GM12878 (cell line): ENCODE measurements at regions not wholly inside any gene's neighbourhood (a gene's known extent, or its start where the extent isn't known, plus 50 kb on each side); places are given as distances from the start of the nearest gene placed in this dataset.

Source experiments
- ATAC-seq: fragments of 200-7000 bp; cut with Tn5 transposase; 3 replicates; pipeline ENCODE4 v1.9.1; 2020; ENCODE audit warnings: mild to moderate bottlenecking, moderate library complexity
- BruUV-seq: library from RNA; stranded (reverse); fragments of 400-500 nt; replicated peaks from 2 replicates; lab custom pipeline; 2021; lab: Mats Ljungman, UMichigan
- CTCF ChIA-PET: fragments of 300-600 bp; sonication (Branson Sonifier 250); formaldehyde crosslinking; extraction: SDS; loops from one replicate; lab custom pipeline; 2021; ENCODE audit warnings: inconsistent platforms; lab: Yijun Ruan, JAX
- POLR2A ChIA-PET: fragments of 350-600 bp; formaldehyde crosslinking; extraction: SDS; loops from one replicate; lab custom pipeline; 2021; ENCODE audit warnings: inconsistent platforms; lab: Charles Lee
- RAD21 ChIA-PET: fragments of 300-600 bp; sonication (Branson Sonifier 250); formaldehyde crosslinking; loops from one replicate; lab custom pipeline; 2023; ENCODE audit warnings: antibody characterized with exemption; ENCODE audit not compliant: unreplicated experiment; lab: Charles Lee
- SMC1A ChIA-PET: fragments of 300-600 bp; sonication (Branson Sonifier 250); formaldehyde crosslinking; loops from one replicate; lab custom pipeline; 2023; ENCODE audit not compliant: unreplicated experiment, uncharacterized antibody; lab: Charles Lee
- DNase-seq: peaks from one replicate; pipeline ENCODE4 v3.0.0-alpha.2; 2011; ENCODE audit warnings: low read depth, low spot score
- FAIRE-seq: peaks from 3 replicates; lab custom pipeline; 2011; peaks lifted over from hg19 to GRCh38; lab: Jason Lieb, UNC
- H2AFZ ChIP-seq: 2 replicates; pipeline ENCODE4 v1.6.0; 2011; ENCODE audit warnings: low read depth, low read length, control low read depth; ENCODE audit not compliant: control insufficient read depth
- H3K27ac ChIP-seq: 2 replicates; pipeline ENCODE4 v1.5.1; 2011; ENCODE audit warnings: control low read depth; ENCODE audit not compliant: control insufficient read depth, insufficient read depth
- H3K27me3 ChIP-seq, 2 experiments: replicated peaks in 1 of 2; 2 replicates each; pipeline versions ENCODE4 v1.6.0 to v1.6.1; 2011; ENCODE audit warnings: low read length in 1 of 2; ENCODE audit not compliant: control insufficient read depth in 2 of 2, insufficient read depth in 2 of 2
- H3K36me3 ChIP-seq, 2 experiments: 2 replicates each; pipeline ENCODE4 v1.5.1; 2011; ENCODE audit warnings: low read length in 1 of 2; ENCODE audit not compliant: control insufficient read depth in 2 of 2, insufficient read depth in 2 of 2
- H3K4me1 ChIP-seq: 2 replicates; pipeline ENCODE4 v1.6.1; 2011; ENCODE audit warnings: mild to moderate bottlenecking, low read length, moderate library complexity, mixed read lengths; ENCODE audit not compliant: control insufficient read depth, insufficient read depth
- H3K4me2 ChIP-seq: 2 replicates; pipeline ENCODE4 v1.6.0; 2011; ENCODE audit warnings: control low read depth; ENCODE audit not compliant: control insufficient read depth, insufficient read depth
- H3K4me3 ChIP-seq: fragments of 200-600 bp; sonication (generic); 2 replicates; pipeline ENCODE4 v1.5.1; 2016
- H3K79me2 ChIP-seq: 2 replicates; pipeline ENCODE4 v1.6.0; 2011; ENCODE audit warnings: low read length; ENCODE audit not compliant: control insufficient read depth, insufficient read depth
- H3K9ac ChIP-seq: 2 replicates; pipeline ENCODE4 v1.8.0; 2011; ENCODE audit warnings: low read length, control low read depth, mixed read lengths; ENCODE audit not compliant: control insufficient read depth, insufficient read depth
- H3K9me3 ChIP-seq: replicated peaks from 3 replicates; pipeline ENCODE4 v1.5.1; 2011; ENCODE audit warnings: mild to moderate bottlenecking, low read length; ENCODE audit not compliant: control insufficient read depth, insufficient read depth
- H4K20me1 ChIP-seq: 2 replicates; pipeline ENCODE4 v1.6.0; 2011; ENCODE audit not compliant: control insufficient read depth, insufficient read depth
- CEBPB ChIP-seq, 2 experiments: fragments of 150-350 bp in 1 of 2; IDR thresholded peaks; 2 replicates each; pipeline ENCODE4 v1.6.1; 2012 to 2014; ENCODE audit warnings: low read depth in 2 of 2, low read length in 2 of 2, borderline replicate concordance in 1 of 2, inconsistent platforms in 1 of 2
- CREM ChIP-seq: IDR thresholded peaks from 2 replicates; pipeline ENCODE4 v1.6.1; 2014; ENCODE audit warnings: antibody characterized with exemption, low read depth
- HDAC6 ChIP-seq: fragments of 200-600 bp; sonication (generic); IDR thresholded peaks from one replicate; pipeline ENCODE4 v1.8.0; 2017; ENCODE audit warnings: antibody characterized with exemption; ENCODE audit not compliant: unreplicated experiment
- LARP7 ChIP-seq: fragments of 450-650 bp; IDR thresholded peaks from 2 replicates; pipeline ENCODE4 v1.6.1; 2017; ENCODE audit warnings: mild to moderate bottlenecking
- MXI1 ChIP-seq: fragments of 150-350 bp; IDR thresholded peaks from 2 replicates; pipeline ENCODE4 v1.6.1; 2011; ENCODE audit warnings: low read depth, mild to moderate bottlenecking, inconsistent platforms, low read length, improper control_type of control experiment
- POLR2A ChIP-seq: IDR thresholded peaks from 2 replicates; pipeline ENCODE4 v1.6.1; 2011; ENCODE audit warnings: low read depth, mild to moderate bottlenecking, low read length
- RFX5 ChIP-seq: IDR thresholded peaks from 2 replicates; pipeline ENCODE4 v1.6.1; 2011; ENCODE audit warnings: low read depth, low read length, improper control_type of control experiment
- RUNX3 ChIP-seq: IDR thresholded peaks from 2 replicates; pipeline ENCODE4 v1.6.1; 2012; ENCODE audit warnings: low read length, inconsistent platforms
- ZNF24 ChIP-seq: fragments of 450-650 bp; IDR thresholded peaks from 2 replicates; pipeline ENCODE4 v1.6.1; 2017; ENCODE audit warnings: antibody characterized with exemption, mild to moderate bottlenecking
- WGBS: methylation state at CpG from one replicate; pipeline ENCODE4 v1.1.6; 2016; ENCODE audit warnings: low lambda C conversion rate; ENCODE audit not compliant: insufficient replicate concordance, insufficient coverage; ENCODE audit errors: missing lambda C conversion rate; 5-methylcytosine and 5-hydroxymethylcytosine counted together
- in situ Hi-C: fragments of 300-500 bp; cut with MboI; formaldehyde crosslinking; loops from 9 replicates; pipeline ENCODE4 v1.14.3; 2018; ENCODE audit warnings: mixed read lengths
- intact Hi-C: fragments of 100-400 bp; cut with micrococcal nuclease; formaldehyde crosslinking; loops from one replicate; pipeline ENCODE4 v1.14.2; 2022; ENCODE audit not compliant: unreplicated experiment
- TF ChIP-seq, protein P1 (sequence below): fragments of 450-650 bp; IDR thresholded peaks from 2 replicates; pipeline ENCODE4 v1.6.1; 2017; ENCODE audit warnings: mild to moderate bottlenecking, low read depth, inconsistent platforms; ENCODE audit not compliant: poor library complexity, severe bottlenecking
- TF ChIP-seq, protein P2 (sequence below): fragments of 150-350 bp; IDR thresholded peaks from 2 replicates; pipeline ENCODE4 v1.6.1; 2014; ENCODE audit warnings: mild to moderate bottlenecking, low read depth, low read length

DNA sequence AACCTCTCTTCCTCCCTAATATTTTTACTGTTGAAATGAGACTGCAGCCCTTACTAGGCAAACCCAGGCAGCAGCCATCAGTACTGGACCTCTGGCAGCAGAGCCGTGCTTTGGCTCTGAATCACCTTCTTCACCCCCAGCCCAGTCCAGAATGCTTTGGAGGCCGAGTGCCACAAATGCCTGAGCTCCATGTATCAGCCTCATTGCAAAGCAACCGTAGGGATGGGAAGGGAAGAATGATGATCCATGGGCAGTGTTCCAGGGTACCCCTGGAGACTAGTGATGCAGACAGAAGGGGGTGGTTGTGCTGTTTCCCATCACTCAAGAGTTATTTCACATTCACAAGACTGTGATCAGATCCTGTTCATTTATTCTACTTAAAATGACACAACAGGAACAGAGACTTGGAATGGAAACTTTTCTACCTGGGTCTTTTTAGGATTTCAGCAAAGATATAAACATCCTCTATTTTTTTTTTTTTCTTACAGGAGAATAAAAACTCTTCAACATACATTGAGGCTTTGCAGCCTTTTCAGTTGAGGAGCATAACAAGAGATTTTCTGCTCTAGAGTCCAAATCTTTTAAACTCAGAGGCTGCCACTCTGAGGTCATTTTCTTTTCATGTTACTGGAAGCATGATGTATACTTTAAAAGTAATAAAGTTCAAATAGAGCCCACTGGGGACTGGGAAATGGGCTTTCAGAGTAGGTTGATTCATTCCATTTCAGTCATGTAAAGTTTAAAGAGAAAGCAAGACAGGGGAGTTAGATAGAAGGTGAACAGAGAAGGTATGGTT lies 138.3 kb downstream of the KCNJ2 start:
- H3K27ac ChIP-seq = no peak overlapping the region

DNA sequence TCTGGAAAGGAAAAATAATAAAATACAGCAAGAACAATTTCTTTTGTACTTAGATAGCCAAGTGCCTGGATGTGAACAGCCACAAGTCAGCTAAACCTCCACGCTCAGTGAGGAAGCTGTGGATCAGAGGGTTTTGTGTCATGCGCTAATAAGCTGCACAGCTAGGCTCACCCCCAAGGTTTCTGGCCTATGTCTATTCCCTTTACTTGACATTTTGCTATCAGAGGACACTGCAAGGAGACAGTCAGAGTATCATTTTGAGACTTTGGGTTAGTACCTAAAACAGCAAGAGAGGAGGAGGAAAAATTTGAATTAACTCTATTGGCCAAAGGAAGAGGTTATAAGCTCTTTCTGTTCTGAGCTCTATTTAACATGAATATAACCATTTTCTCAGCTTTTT lies 139.3 kb downstream of the KCNJ2 start:
- Histone ChIP-seq H3K4me1 (no peaks in the 10 kb centered on the region), H4K20me1 (no peaks in the 10 kb centered on the region), H2AFZ (no peak overlapping the region), H3K4me3 (no peak overlapping the region), H3K9me3 (no peaks in the 10 kb centered on the region), H3K79me2 (no peaks in the 10 kb centered on the region), H3K36me3 (no peaks in the 10 kb centered on the region), H3K27me3 (no peaks in the 10 kb centered on the region), H3K9ac (no peak overlapping the region), H3K4me2 (no peak overlapping the region), H3K27ac (no peak overlapping the region)
- ChIA-PET CTCF (interaction anchor here (0.5 to 2.1 kb wide), 11 partner anchors 8 to 284 kb away, joined by 3 to 10 read pairs (median 4); no protein-coding TSS in a partner anchor), RAD21 (interaction anchor here (0.8 to 2.9 kb wide), 13 partner anchors 9 to 245 kb away, joined by 3 to 25 read pairs (median 4); no protein-coding TSS in a partner anchor), SMC1A (interaction anchor here (0.7 to 2.7 kb wide), 26 partner anchors 8 to 245 kb away, joined by 3 to 27 read pairs (median 4); no protein-coding TSS in a partner anchor), POLR2A (interaction anchor here (0.9 to 1.6 kb wide), 6 partner anchors 9 to 99 kb away, joined by 3 to 12 read pairs (median 4); no protein-coding TSS in a partner anchor)
- 3% methylated on average over 2 of the region's 2 CpGs for WGBS
- in situ Hi-C loops (no loop called here), intact Hi-C loops (no loop called here)
- ATAC-seq (peak; percentile 69), FAIRE-seq (no peak), DNase-seq (no peak)
- no TSS peak for BruUV-seq
- TF ChIP-seq RUNX3 (no peak), ZNF24 (no peak), POLR2A (no peak), CEBPB (IDR thresholded peaks at IDR 0.05; ENCODE audit: borderline replicate concordance in 1 of 2, low read depth in 2 of 2, low read length in 2 of 2) (no peak), RFX5 (no peak), HDAC6 (no peak), MXI1 (no peak)
- TF ChIP-seq, protein P1, sequence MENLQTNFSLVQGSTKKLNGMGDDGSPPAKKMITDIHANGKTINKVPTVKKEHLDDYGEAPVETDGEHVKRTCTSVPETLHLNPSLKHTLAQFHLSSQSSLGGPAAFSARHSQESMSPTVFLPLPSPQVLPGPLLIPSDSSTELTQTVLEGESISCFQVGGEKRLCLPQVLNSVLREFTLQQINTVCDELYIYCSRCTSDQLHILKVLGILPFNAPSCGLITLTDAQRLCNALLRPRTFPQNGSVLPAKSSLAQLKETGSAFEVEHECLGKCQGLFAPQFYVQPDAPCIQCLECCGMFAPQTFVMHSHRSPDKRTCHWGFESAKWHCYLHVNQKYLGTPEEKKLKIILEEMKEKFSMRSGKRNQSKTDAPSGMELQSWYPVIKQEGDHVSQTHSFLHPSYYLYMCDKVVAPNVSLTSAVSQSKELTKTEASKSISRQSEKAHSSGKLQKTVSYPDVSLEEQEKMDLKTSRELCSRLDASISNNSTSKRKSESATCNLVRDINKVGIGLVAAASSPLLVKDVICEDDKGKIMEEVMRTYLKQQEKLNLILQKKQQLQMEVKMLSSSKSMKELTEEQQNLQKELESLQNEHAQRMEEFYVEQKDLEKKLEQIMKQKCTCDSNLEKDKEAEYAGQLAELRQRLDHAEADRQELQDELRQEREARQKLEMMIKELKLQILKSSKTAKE = no peak
- TF ChIP-seq, protein P2, sequence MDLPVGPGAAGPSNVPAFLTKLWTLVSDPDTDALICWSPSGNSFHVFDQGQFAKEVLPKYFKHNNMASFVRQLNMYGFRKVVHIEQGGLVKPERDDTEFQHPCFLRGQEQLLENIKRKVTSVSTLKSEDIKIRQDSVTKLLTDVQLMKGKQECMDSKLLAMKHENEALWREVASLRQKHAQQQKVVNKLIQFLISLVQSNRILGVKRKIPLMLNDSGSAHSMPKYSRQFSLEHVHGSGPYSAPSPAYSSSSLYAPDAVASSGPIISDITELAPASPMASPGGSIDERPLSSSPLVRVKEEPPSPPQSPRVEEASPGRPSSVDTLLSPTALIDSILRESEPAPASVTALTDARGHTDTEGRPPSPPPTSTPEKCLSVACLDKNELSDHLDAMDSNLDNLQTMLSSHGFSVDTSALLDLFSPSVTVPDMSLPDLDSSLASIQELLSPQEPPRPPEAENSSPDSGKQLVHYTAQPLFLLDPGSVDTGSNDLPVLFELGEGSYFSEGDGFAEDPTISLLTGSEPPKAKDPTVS = no peak

More for the DNA sequence above, 138.3 kb downstream of the KCNJ2 start:
- no peak overlapping the region for H3K4me3 ChIP-seq
- FAIRE-seq (no peak), DNase-seq (no peak), ATAC-seq (peak; percentile 40; the same call in 1 of the 3 replicates)
- no peak overlapping the region for H2AFZ ChIP-seq
- H3K9ac ChIP-seq = no peak overlapping the region
- ChIA-PET SMC1A (interaction anchor here (0.5 to 2.7 kb wide), 17 partner anchors 9 to 1657 kb away, joined by 3 to 27 read pairs (median 6); no protein-coding TSS in a partner anchor), POLR2A (interaction anchor here (1.4 kb wide), 1 partner anchor 8 kb away, joined by 12 read pairs; no protein-coding TSS in a partner anchor), CTCF (interaction anchor here (1.0 to 1.3 kb wide), 6 partner anchors 8 to 192 kb away, joined by 3 to 10 read pairs (median 4); no protein-coding TSS in a partner anchor), RAD21 (interaction anchor here (0.8 to 2.9 kb wide), 5 partner anchors 8 to 246 kb away, joined by 3 to 25 read pairs (median 4); no protein-coding TSS in a partner anchor)
- in situ Hi-C loops (no loop called here), intact Hi-C loops (no loop called here)
- no TSS peak for BruUV-seq
- H3K79me2 ChIP-seq = no peaks in the 10 kb centered on the region
- 33% methylated on average over 3 of the region's 3 CpGs for WGBS
- 0 out of 2 replicates have a peak, but pooled peaks have one; percentile 40 for TF ChIP-seq CREM
- TF ChIP-seq RFX5 = peak; percentile 69
- TF ChIP-seq LARP7 = no peak
- no peaks in the 10 kb centered on the region for H3K9me3 ChIP-seq
- no peaks in the 10 kb centered on the region for H3K27me3 ChIP-seq
- no peaks in the 10 kb centered on the region for H4K20me1 ChIP-seq
- H3K4me2 ChIP-seq = no peak overlapping the region
- no peaks in the 10 kb centered on the region for H3K36me3 ChIP-seq
- no peaks in the 10 kb centered on the region for H3K4me1 ChIP-seq
